GM12878 (cell line): ENCODE measurements at regions not wholly inside any gene's neighbourhood (a gene's known extent, or its start where the extent isn't known, plus 50 kb on each side); places are given as distances from the start of the nearest gene placed in this dataset.

Source experiments
- ATAC-seq: fragments of 200-7000 bp; cut with Tn5 transposase; 3 replicates; pipeline ENCODE4 v1.9.1; 2020; ENCODE audit warnings: mild to moderate bottlenecking, moderate library complexity
- BruUV-seq: library from RNA; stranded (reverse); fragments of 400-500 nt; replicated peaks from 2 replicates; lab custom pipeline; 2021; lab: Mats Ljungman, UMichigan
- CTCF ChIA-PET: fragments of 300-600 bp; sonication (Branson Sonifier 250); formaldehyde crosslinking; extraction: SDS; loops from one replicate; lab custom pipeline; 2021; ENCODE audit warnings: inconsistent platforms; lab: Yijun Ruan, JAX
- POLR2A ChIA-PET: fragments of 350-600 bp; formaldehyde crosslinking; extraction: SDS; loops from one replicate; lab custom pipeline; 2021; ENCODE audit warnings: inconsistent platforms; lab: Charles Lee
- RAD21 ChIA-PET: fragments of 300-600 bp; sonication (Branson Sonifier 250); formaldehyde crosslinking; loops from one replicate; lab custom pipeline; 2023; ENCODE audit warnings: antibody characterized with exemption; ENCODE audit not compliant: unreplicated experiment; lab: Charles Lee
- SMC1A ChIA-PET: fragments of 300-600 bp; sonication (Branson Sonifier 250); formaldehyde crosslinking; loops from one replicate; lab custom pipeline; 2023; ENCODE audit not compliant: unreplicated experiment, uncharacterized antibody; lab: Charles Lee
- DNase-seq: peaks from one replicate; pipeline ENCODE4 v3.0.0-alpha.2; 2011; ENCODE audit warnings: low read depth, low spot score
- FAIRE-seq: peaks from 3 replicates; lab custom pipeline; 2011; peaks lifted over from hg19 to GRCh38; lab: Jason Lieb, UNC
- H2AFZ ChIP-seq: 2 replicates; pipeline ENCODE4 v1.6.0; 2011; ENCODE audit warnings: low read depth, low read length, control low read depth; ENCODE audit not compliant: control insufficient read depth
- H3K27ac ChIP-seq: 2 replicates; pipeline ENCODE4 v1.5.1; 2011; ENCODE audit warnings: control low read depth; ENCODE audit not compliant: control insufficient read depth, insufficient read depth
- H3K27me3 ChIP-seq, 2 experiments: replicated peaks in 1 of 2; 2 replicates each; pipeline versions ENCODE4 v1.6.0 to v1.6.1; 2011; ENCODE audit warnings: low read length in 1 of 2; ENCODE audit not compliant: control insufficient read depth in 2 of 2, insufficient read depth in 2 of 2
- H3K36me3 ChIP-seq, 2 experiments: 2 replicates each; pipeline ENCODE4 v1.5.1; 2011; ENCODE audit warnings: low read length in 1 of 2; ENCODE audit not compliant: control insufficient read depth in 2 of 2, insufficient read depth in 2 of 2
- H3K4me1 ChIP-seq: 2 replicates; pipeline ENCODE4 v1.6.1; 2011; ENCODE audit warnings: mild to moderate bottlenecking, low read length, moderate library complexity, mixed read lengths; ENCODE audit not compliant: control insufficient read depth, insufficient read depth
- H3K4me2 ChIP-seq: 2 replicates; pipeline ENCODE4 v1.6.0; 2011; ENCODE audit warnings: control low read depth; ENCODE audit not compliant: control insufficient read depth, insufficient read depth
- H3K4me3 ChIP-seq: fragments of 200-600 bp; sonication (generic); 2 replicates; pipeline ENCODE4 v1.5.1; 2016
- H3K79me2 ChIP-seq: 2 replicates; pipeline ENCODE4 v1.6.0; 2011; ENCODE audit warnings: low read length; ENCODE audit not compliant: control insufficient read depth, insufficient read depth
- H3K9ac ChIP-seq: 2 replicates; pipeline ENCODE4 v1.8.0; 2011; ENCODE audit warnings: low read length, control low read depth, mixed read lengths; ENCODE audit not compliant: control insufficient read depth, insufficient read depth
- H3K9me3 ChIP-seq: replicated peaks from 3 replicates; pipeline ENCODE4 v1.5.1; 2011; ENCODE audit warnings: mild to moderate bottlenecking, low read length; ENCODE audit not compliant: control insufficient read depth, insufficient read depth
- H4K20me1 ChIP-seq: 2 replicates; pipeline ENCODE4 v1.6.0; 2011; ENCODE audit not compliant: control insufficient read depth, insufficient read depth
- BACH1 ChIP-seq: fragments of 450-650 bp; IDR thresholded peaks from 2 replicates; pipeline ENCODE4 v1.6.1; 2017; ENCODE audit warnings: mild to moderate bottlenecking, borderline replicate concordance
- KLF5 ChIP-seq: fragments of 450-650 bp; IDR thresholded peaks from 2 replicates; pipeline ENCODE4 v1.6.1; 2014; ENCODE audit warnings: mild to moderate bottlenecking; ENCODE audit not compliant: partially characterized antibody
- SMC3 ChIP-seq: IDR thresholded peaks from 2 replicates; pipeline ENCODE4 v1.6.1; 2011; ENCODE audit warnings: low read length, improper control_type of control experiment, borderline replicate concordance
- STAT1 ChIP-seq: fragments of 450-650 bp; conservative IDR thresholded peaks from 2 replicates; pipeline ENCODE4 v1.6.1; 2014; ENCODE audit warnings: antibody characterized with exemption, mild to moderate bottlenecking
- WGBS: methylation state at CpG from one replicate; pipeline ENCODE4 v1.1.6; 2016; ENCODE audit warnings: low lambda C conversion rate; ENCODE audit not compliant: insufficient replicate concordance, insufficient coverage; ENCODE audit errors: missing lambda C conversion rate; 5-methylcytosine and 5-hydroxymethylcytosine counted together
- in situ Hi-C: fragments of 300-500 bp; cut with MboI; formaldehyde crosslinking; loops from 9 replicates; pipeline ENCODE4 v1.14.3; 2018; ENCODE audit warnings: mixed read lengths
- intact Hi-C: fragments of 100-400 bp; cut with micrococcal nuclease; formaldehyde crosslinking; loops from one replicate; pipeline ENCODE4 v1.14.2; 2022; ENCODE audit not compliant: unreplicated experiment
- TF ChIP-seq, protein P1 (sequence below): fragments of 450-650 bp; IDR thresholded peaks from 2 replicates; pipeline ENCODE4 v1.6.1; 2018; ENCODE audit warnings: mild to moderate bottlenecking, low read depth, moderate library complexity; ENCODE audit not compliant: partially characterized antibody
- TF ChIP-seq, protein P2 (sequence below): IDR thresholded peaks from 2 replicates; pipeline ENCODE4 v1.6.1; 2011; ENCODE audit warnings: mild to moderate bottlenecking, low read depth, low read length, moderate library complexity; ENCODE audit not compliant: insufficient replicate concordance

DNA sequence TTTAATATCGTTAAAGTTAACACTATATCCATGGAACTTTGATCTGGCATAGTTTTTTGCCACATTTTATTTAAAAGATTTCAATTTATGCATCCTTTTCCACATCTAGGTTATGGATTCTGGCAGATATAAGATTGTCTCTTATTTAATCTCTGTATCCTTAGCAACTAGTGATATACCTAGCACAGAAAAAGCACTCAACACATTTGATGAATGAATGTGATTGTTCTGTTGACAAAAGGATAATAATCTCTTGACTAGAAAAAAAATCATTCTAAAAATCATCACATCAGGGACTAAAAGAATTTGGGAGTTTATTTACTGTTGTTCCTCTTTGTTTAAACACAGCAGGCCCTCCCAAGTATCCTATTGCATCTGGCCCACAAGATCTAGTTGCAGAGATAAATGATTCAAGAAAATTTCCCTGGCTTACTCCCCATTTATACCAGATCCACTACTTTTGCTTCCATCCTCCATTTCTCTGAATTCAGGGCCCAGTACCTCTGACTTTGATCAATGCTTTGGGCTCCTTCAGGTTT lies 84.0 kb upstream of the C1GALT1 start:
- peaks cover 2% of the 10 kb centered on the region; the same call in 2 of the 3 replicates for H3K9me3 ChIP-seq
- ChIA-PET POLR2A (no interaction called here), CTCF (interaction anchor here (0.9 to 2.0 kb wide), 2 partner anchors 12 to 46 kb away, joined by 3 to 6 read pairs; no protein-coding TSS in a partner anchor), SMC1A (interaction anchor here (1.1 to 1.8 kb wide), 3 partner anchors 8 to 132 kb away, joined by 4 to 10 read pairs (median 4); no protein-coding TSS in a partner anchor), RAD21 (interaction anchor here (1.1 kb wide), 1 partner anchor 20 kb away, joined by 3 read pairs; no protein-coding TSS in a partner anchor)
- no peak overlapping the region for H3K4me2 ChIP-seq
- H2AFZ ChIP-seq: no peak overlapping the region
- no peaks in the 10 kb centered on the region for H3K27me3 ChIP-seq
- H3K9ac ChIP-seq: no peak overlapping the region
- no peaks in the 10 kb centered on the region for H3K36me3 ChIP-seq
- in situ Hi-C loops (no loop called here), intact Hi-C loops (no loop called here)
- H3K4me3 ChIP-seq: no peak overlapping the region
- H3K27ac ChIP-seq: no peak overlapping the region
- TF ChIP-seq, protein P1, sequence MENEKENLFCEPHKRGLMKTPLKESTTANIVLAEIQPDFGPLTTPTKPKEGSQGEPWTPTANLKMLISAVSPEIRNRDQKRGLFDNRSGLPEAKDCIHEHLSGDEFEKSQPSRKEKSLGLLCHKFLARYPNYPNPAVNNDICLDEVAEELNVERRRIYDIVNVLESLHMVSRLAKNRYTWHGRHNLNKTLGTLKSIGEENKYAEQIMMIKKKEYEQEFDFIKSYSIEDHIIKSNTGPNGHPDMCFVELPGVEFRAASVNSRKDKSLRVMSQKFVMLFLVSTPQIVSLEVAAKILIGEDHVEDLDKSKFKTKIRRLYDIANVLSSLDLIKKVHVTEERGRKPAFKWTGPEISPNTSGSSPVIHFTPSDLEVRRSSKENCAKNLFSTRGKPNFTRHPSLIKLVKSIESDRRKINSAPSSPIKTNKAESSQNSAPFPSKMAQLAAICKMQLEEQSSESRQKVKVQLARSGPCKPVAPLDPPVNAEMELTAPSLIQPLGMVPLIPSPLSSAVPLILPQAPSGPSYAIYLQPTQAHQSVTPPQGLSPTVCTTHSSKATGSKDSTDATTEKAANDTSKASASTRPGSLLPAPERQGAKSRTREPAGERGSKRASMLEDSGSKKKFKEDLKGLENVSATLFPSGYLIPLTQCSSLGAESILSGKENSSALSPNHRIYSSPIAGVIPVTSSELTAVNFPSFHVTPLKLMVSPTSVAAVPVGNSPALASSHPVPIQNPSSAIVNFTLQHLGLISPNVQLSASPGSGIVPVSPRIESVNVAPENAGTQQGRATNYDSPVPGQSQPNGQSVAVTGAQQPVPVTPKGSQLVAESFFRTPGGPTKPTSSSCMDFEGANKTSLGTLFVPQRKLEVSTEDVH: no peak
- TF ChIP-seq BACH1 (no peak), SMC3 (no peak), KLF5 (no peak), STAT1 (no peak)
- TF ChIP-seq, protein P2, sequence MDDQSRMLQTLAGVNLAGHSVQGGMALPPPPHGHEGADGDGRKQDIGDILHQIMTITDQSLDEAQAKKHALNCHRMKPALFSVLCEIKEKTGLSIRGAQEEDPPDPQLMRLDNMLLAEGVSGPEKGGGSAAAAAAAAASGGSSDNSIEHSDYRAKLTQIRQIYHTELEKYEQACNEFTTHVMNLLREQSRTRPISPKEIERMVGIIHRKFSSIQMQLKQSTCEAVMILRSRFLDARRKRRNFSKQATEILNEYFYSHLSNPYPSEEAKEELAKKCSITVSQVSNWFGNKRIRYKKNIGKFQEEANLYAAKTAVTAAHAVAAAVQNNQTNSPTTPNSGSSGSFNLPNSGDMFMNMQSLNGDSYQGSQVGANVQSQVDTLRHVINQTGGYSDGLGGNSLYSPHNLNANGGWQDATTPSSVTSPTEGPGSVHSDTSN: no peak
- FAIRE-seq: no peak
- H3K4me1 ChIP-seq: no peaks in the 10 kb centered on the region
- WGBS: 0% methylated on average over 1 of the region's 1 CpG
- no peak for DNase-seq
- H3K79me2 ChIP-seq: no peaks in the 10 kb centered on the region
- no TSS peak for BruUV-seq
- ATAC-seq: no peak
- H4K20me1 ChIP-seq: no peaks in the 10 kb centered on the region
